Thoracic aorta (tissue), 2 donors: ENCODE measurements at regions not wholly inside any gene's neighbourhood (a gene's known extent, or its start where the extent isn't known, plus 50 kb on each side); places are given as distances from the start of the nearest gene placed in this dataset.

Source experiments
- ATAC-seq: fragments of 150-250 bp; one replicate; pipeline ENCODE4 v1.8.0; 2017; ENCODE audit warnings: low read depth; ENCODE audit not compliant: insufficient number of reproducible peaks, low FRiP score
- DNase-seq: peaks from one replicate; pipeline ENCODE4 v3.0.0-alpha.2; 2020; ENCODE audit warnings: low spot score
- H3K27ac ChIP-seq, 2 donors: fragments of 200-600 bp; sonication (generic); 1 replicate in 1 of 2; 2 replicates in 1 of 2; pipeline ENCODE4 v1.5.1; 2016; ENCODE audit warnings: mild to moderate bottlenecking in 2 of 2, moderate library complexity in 2 of 2
- H3K27me3 ChIP-seq: fragments of 200-600 bp; sonication (generic); replicated peaks from 2 replicates; pipeline ENCODE4 v1.6.0; 2016; ENCODE audit warnings: mild to moderate bottlenecking; ENCODE audit not compliant: insufficient read depth
- H3K36me3 ChIP-seq: fragments of 200-600 bp; sonication (generic); one replicate; pipeline ENCODE4 v1.5.1; 2016
- H3K4me1 ChIP-seq, 2 donors: fragments of 200-600 bp; sonication (generic); 1 replicate in 1 of 2; 2 replicates in 1 of 2; pipeline versions ENCODE4 v1.5.1 to v1.6.0; 2016; ENCODE audit warnings: low read depth in 2 of 2, mild to moderate bottlenecking in 1 of 2; ENCODE audit not compliant: control insufficient read depth in 1 of 2
- H3K4me3 ChIP-seq: fragments of 200-600 bp; sonication (generic); 2 replicates; pipeline ENCODE4 v1.5.1; 2016; ENCODE audit warnings: mild to moderate bottlenecking
- H3K9me3 ChIP-seq: fragments of 200-600 bp; sonication (generic); 2 replicates; pipeline ENCODE4 v1.5.1; 2016
- TF ChIP-seq, protein P1 (sequence below): fragments of 200-600 bp; sonication (generic); IDR thresholded peaks from one replicate; pipeline ENCODE4 v1.5.1; 2019; ENCODE audit warnings: antibody characterized with exemption

DNA sequence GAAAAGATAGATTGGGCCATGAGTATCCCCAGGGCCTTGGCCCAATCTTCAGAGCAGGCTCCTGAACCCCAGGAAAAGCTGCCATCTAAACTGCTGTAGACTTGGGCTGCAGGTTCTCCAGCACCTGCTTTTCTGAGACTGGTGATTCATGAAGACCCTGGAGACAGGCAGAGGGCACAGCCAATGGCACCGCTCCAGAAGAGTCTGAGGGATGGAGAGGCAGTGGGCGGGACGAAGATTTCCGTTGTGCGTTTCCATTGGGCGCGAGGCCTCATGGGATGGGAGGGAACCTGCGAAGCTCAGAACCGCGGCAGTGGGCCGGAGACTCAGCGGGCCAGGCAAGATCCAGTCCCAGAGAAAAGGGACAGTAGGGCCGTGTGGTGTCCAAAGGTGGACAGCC, 375.1 kb downstream of the IPO8 start:
- Histone ChIP-seq H3K27ac (no peak overlapping the region), H3K36me3 (no peaks in the 10 kb centered on the region), H3K27me3 (no peaks in the 10 kb centered on the region), H3K9me3 (no peaks in the 10 kb centered on the region), H3K4me1 (no peaks in the 10 kb centered on the region), H3K4me3 (no peak overlapping the region)
- TF ChIP-seq, protein P1, sequence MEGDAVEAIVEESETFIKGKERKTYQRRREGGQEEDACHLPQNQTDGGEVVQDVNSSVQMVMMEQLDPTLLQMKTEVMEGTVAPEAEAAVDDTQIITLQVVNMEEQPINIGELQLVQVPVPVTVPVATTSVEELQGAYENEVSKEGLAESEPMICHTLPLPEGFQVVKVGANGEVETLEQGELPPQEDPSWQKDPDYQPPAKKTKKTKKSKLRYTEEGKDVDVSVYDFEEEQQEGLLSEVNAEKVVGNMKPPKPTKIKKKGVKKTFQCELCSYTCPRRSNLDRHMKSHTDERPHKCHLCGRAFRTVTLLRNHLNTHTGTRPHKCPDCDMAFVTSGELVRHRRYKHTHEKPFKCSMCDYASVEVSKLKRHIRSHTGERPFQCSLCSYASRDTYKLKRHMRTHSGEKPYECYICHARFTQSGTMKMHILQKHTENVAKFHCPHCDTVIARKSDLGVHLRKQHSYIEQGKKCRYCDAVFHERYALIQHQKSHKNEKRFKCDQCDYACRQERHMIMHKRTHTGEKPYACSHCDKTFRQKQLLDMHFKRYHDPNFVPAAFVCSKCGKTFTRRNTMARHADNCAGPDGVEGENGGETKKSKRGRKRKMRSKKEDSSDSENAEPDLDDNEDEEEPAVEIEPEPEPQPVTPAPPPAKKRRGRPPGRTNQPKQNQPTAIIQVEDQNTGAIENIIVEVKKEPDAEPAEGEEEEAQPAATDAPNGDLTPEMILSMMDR, result no peak
- ATAC-seq, result no peak
- no peak for DNase-seq

DNA sequence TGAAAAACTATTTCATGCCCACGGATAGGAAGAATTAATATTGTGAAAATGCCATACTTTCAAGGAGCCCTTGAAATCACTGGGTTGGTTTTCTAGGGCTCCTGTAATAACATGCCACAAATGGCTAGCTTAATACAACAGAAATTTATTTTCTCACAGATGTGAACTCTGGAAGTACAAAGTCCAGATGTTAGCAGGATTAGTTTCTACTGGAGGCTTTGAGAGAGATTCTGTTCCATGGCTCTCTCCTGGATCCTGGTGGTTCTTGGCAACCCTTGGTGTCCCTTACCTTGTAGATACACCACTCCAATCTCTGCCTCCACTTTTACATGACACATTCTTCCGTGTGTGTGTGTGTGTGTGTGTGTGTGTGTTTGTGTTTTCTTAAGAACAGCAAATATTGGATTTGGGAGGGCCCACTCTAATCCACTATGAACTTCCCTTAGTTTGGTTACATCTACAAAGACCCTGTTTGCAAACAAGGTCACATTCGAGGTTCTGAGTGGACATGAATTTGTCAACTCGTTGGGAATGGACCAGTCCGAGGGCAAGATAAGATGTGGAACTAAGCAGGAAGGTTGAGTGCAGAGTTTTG, 381.1 kb downstream of the IPO8 start:
- no peaks in the 10 kb centered on the region for H3K4me1 ChIP-seq
- TF ChIP-seq, protein P1, result no peak
- ATAC-seq, result no peak

DNA sequence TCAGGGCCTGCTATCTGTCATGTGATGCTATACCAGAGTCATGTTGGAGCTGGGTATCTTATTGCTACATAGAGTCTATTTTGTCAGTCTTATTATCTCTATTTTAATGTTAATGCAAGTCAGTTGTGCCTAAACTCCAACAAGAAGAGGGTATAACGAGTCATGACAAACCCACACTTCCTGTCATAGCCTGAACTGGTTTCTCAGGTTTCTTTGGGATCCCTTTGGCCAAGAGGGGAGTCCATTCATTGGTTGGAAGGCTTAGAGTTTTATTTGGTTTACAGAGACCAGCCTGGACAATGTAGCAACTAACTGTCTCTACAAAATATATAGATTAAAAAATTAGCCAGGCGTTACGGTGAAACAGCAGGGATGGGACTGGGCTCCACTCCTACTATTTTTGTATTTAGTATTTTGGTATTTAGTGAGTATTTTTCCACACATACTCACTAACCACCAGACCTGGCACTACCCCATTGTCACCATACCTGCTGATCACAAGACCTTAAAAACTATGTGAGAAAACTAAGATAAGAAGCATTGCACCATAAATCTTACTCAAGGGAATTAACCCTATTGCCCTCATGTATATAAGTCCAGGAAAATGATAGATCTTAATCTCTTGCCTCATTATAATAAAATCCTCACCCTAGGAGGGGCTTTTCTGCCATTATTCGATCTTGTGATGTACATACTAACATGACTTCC, 387.5 kb downstream of the IPO8 start:
- peaks cover 5% of the 10 kb centered on the region for H3K9me3 ChIP-seq
- ATAC-seq, result no peak
- H3K27ac ChIP-seq, result no peak overlapping the region
- H3K36me3 ChIP-seq, result no peaks in the 10 kb centered on the region
- no peaks in the 10 kb centered on the region for H3K4me1 ChIP-seq
- no peak for DNase-seq
- TF ChIP-seq, protein P1, result no peak
- no peak overlapping the region for H3K4me3 ChIP-seq
- no peaks in the 10 kb centered on the region for H3K27me3 ChIP-seq

More for the DNA sequence above, 381.1 kb downstream of the IPO8 start:
- H3K9me3 ChIP-seq, result peaks cover 2% of the 10 kb centered on the region
- no peaks in the 10 kb centered on the region for H3K36me3 ChIP-seq
- H3K27me3 ChIP-seq, result no peaks in the 10 kb centered on the region
- no peak overlapping the region for H3K27ac ChIP-seq
- no peak for DNase-seq
- no peak overlapping the region for H3K4me3 ChIP-seq

DNA sequence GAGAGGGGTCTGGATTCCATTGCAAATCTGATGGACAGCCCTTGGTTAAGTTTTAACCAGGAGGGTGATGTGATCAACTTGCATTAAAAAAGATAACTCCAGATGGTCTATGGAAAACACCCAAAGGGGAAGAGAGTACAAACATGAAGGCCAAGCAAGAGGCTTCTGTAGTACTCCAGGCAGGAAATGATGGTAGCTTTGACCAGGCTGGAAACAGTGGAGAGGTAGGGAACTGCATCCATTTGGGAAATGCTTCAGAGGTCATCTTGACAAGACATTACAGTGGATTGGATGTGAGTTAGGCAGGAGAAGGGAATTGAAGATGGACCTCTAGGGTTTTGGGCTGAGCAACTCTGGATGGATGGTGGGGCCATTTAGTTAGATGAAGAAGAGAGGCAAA, 391.1 kb downstream of the IPO8 start:
- no peaks in the 10 kb centered on the region for H3K4me1 ChIP-seq
- ATAC-seq (no peak), DNase-seq (no peak)
- H3K36me3 ChIP-seq, result no peaks in the 10 kb centered on the region
- H3K27ac ChIP-seq, result no peak overlapping the region
- TF ChIP-seq, protein P1, result no peak
- H3K9me3 ChIP-seq, result peaks cover 2% of the 10 kb centered on the region
- no peak overlapping the region for H3K4me3 ChIP-seq
- no peaks in the 10 kb centered on the region for H3K27me3 ChIP-seq

DNA sequence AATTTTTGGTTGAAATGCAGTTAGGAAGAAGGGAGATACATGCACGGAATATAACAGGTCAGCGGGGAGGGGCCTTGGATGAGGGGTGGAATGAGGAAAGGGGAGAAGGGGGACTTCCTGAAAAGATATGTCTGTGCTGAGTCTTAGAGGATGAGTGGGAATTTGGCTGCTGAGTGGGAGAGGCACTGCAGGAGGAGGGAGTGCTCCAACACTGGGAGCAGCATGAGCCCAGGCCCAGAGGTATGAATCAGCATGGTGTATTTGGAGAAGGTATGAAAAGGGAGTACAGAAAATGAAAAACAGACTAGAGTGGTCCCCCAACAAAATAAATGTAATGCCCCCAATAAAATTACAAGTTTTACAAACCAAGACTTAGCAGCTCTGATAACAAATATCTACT, 394.4 kb downstream of the IPO8 start:
- Histone ChIP-seq H3K27ac (no peak overlapping the region), H3K4me1 (no peaks in the 10 kb centered on the region), H3K27me3 (no peaks in the 10 kb centered on the region), H3K9me3 (no peaks in the 10 kb centered on the region), H3K36me3 (no peaks in the 10 kb centered on the region), H3K4me3 (no peak overlapping the region)
- DNase-seq, result no peak
- ATAC-seq, result no peak
- TF ChIP-seq, protein P1, result no peak
